Activated CD8-positive, alpha-beta T cell treated with anti-CD3 and anti-CD28 coated beads, Interleukin-2, amount 10 ng/mL, durations not matched to agents 7 days and 5 days (primary cell): ENCODE measurements at regions not wholly inside any gene's neighbourhood (a gene's known extent, or its start where the extent isn't known, plus 50 kb on each side); places are given as distances from the start of the nearest gene placed in this dataset.
A peak's percentile ranks its signal among the peaks of the same experiment; 100 is the strongest.
"Not testable (repeated sequence)": the region's sequence is repeated elsewhere in the genome, so short reads cannot be mapped to it uniquely, and the experiment has no call there.

ENCODE experiments used
- ATAC-seq: fragments of 150-1000 bp; cut with Tn5 transposase; one replicate; pipeline ENCODE4 v1.10.0; 2021; ENCODE audit warnings: moderate library complexity
- CTCF ChIA-PET: fragments of 350-600 bp; sonication (Branson Sonifier 250); formaldehyde crosslinking; loops from one replicate; lab custom pipeline; 2021; ENCODE audit warnings: antibody characterized with exemption; lab: Charles Lee
- POLR2A ChIA-PET: fragments of 350-600 bp; sonication (Branson Sonifier 250); formaldehyde crosslinking; loops from one replicate; lab custom pipeline; 2021; ENCODE audit warnings: antibody characterized with exemption; lab: Charles Lee
- DNase-seq: peaks from one replicate; pipeline ENCODE4 v3.0.0-alpha.2; 2020
- H3K27ac Mint-ChIP-seq: one replicate; pipeline ENCODE4 v1.8.0; 2021; ENCODE audit warnings: mild to moderate bottlenecking, mixed read lengths
- H3K27me3 Mint-ChIP-seq: one replicate; pipeline ENCODE4 v1.8.0; 2021; ENCODE audit warnings: low read depth, mixed read lengths
- H3K36me3 Mint-ChIP-seq: one replicate; pipeline ENCODE4 v1.8.0; 2021; ENCODE audit warnings: low read depth, mixed read lengths
- H3K4me1 Mint-ChIP-seq: one replicate; pipeline ENCODE4 v1.8.0; 2021; ENCODE audit warnings: low read depth, mixed read lengths
- H3K4me3 Mint-ChIP-seq: one replicate; pipeline ENCODE4 v1.8.0; 2021; ENCODE audit warnings: mild to moderate bottlenecking, mixed read lengths
- H3K9me3 Mint-ChIP-seq: one replicate; pipeline ENCODE4 v1.8.0; 2022; ENCODE audit warnings: mixed read lengths; ENCODE audit not compliant: insufficient read depth

DNA sequence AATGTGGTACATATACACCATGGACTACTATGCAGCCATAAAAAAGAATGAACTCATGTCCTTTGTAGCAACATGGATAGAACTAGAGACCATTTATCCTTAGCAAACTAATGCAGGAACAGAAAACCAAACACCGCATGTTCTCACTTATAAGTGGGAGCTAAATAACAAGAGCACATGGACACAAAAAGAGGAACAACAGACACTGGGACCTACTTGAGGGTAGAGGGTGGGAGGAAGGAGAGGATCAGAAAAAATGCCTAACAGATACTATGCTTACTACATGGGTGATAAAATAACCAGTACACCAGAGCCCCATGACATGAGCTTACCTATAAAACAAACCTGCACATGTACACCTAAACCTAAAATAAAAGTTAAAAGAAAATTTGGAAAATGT is 82.0 kb upstream of the ADRB2 start:
- POLR2A ChIA-PET, H3K4me3 Mint-ChIP-seq, H3K4me1 Mint-ChIP-seq, ATAC-seq, H3K27ac Mint-ChIP-seq, DNase-seq, H3K9me3 Mint-ChIP-seq, H3K36me3 Mint-ChIP-seq: not testable (repeated sequence)
- peaks cover 19% of the 10 kb centered on the region for H3K27me3 Mint-ChIP-seq
- CTCF ChIA-PET = interaction anchor here (6.4 to 7.4 kb wide), 2 partner anchors 13 to 214 kb away, joined by 77 to 86 read pairs; no protein-coding TSS in a partner anchor

GRCh38 chr5:148746826-148747535 is 79.4 kb upstream of the ADRB2 start:
- no peak for ATAC-seq
- no peaks in the 10 kb centered on the region for H3K4me1 Mint-ChIP-seq
- POLR2A ChIA-PET = interaction anchor here (0.6 to 0.7 kb wide), 2 partner anchors 32 to 461 kb away, joined by 3 to 4 read pairs; no protein-coding TSS in a partner anchor

DNA sequence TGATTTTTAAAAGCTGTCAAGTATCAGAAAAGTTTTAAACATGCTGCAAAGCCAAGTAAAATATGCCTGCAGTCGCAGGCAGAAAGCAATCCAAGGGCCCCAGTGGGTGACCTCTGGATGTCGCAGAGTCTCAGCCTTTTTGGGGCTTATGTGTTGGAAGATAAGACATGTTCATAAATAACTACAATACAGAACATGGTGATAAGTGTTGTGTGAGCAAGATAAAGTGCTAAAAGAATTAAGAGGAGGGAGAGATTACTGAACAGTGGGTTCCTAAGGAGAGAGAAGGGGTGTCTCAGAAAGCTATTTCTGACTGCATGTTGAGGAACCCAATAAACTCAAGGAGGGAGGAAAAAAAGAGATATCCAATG is 78.9 kb upstream of the ADRB2 start:
- no peak overlapping the region for H3K27ac Mint-ChIP-seq
- ATAC-seq (no peak), DNase-seq (no peak)
- CTCF ChIA-PET = interaction anchor here (1.2 to 1.6 kb wide), 4 partner anchors 14 to 288 kb away, joined by 3 to 5 read pairs (median 4); no protein-coding TSS in a partner anchor
- no peaks in the 10 kb centered on the region for H3K4me1 Mint-ChIP-seq
- H3K9me3 Mint-ChIP-seq = no peaks in the 10 kb centered on the region
- H3K36me3 Mint-ChIP-seq = no peaks in the 10 kb centered on the region
- no peak overlapping the region for H3K4me3 Mint-ChIP-seq
- H3K27me3 Mint-ChIP-seq = peaks cover 15% of the 10 kb centered on the region
- POLR2A ChIA-PET = interaction anchor here (0.7 kb wide), 1 partner anchor 31 kb away, joined by 4 read pairs; no protein-coding TSS in a partner anchor

More at GRCh38 chr5:148746826-148747535, 79.4 kb upstream of the ADRB2 start:
- Mint-ChIP-seq H3K9me3 (no peaks in the 10 kb centered on the region), H3K27me3 (peaks cover 19% of the 10 kb centered on the region), H3K4me3 (no peak overlapping the region), H3K36me3 (no peaks in the 10 kb centered on the region), H3K27ac (no peak overlapping the region)
- CTCF ChIA-PET = interaction anchor here (1.0 to 1.9 kb wide), 5 partner anchors 10 to 289 kb away, joined by 3 to 7 read pairs (median 4); no protein-coding TSS in a partner anchor
- no peak for DNase-seq

DNA sequence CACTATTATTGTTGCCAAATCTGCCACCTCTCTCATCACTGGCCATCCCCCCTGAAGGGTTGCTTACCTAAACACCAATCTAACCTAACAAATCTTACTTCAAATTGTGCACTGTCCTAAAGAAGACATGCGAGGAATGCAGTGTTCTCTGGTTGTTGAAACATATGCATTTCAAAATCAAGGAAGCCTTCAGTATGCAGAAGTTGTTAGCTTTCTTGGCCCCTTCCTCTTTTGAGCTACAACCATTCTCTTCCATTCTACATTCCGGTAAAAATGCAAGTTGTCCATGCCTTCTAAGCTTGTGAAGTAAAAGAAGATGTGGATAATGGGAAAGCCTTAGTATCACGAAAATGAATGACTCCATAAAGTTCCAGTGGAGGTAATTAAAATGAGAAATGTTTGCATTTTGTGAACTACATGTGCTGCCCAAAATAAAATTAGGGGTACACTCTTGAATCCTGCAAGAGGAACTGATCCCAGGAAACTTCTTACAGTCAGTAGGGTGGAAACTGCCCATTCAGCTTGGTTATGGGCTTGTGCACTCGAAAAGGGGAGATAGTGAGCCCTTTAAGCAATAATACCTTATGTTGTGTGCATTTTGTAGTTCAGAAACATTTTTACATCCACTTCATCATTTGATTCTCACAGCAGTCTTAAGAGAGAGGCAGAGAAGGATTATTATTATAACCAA is 77.6 kb upstream of the ADRB2 start:
- Mint-ChIP-seq H3K27me3 (peaks cover 20% of the 10 kb centered on the region), H3K36me3 (no peaks in the 10 kb centered on the region), H3K4me3 (no peak overlapping the region), H3K4me1 (no peaks in the 10 kb centered on the region), H3K27ac (no peak overlapping the region), H3K9me3 (no peaks in the 10 kb centered on the region)
- CTCF ChIA-PET = interaction anchor here (1.2 to 1.6 kb wide), 4 partner anchors 16 to 286 kb away, joined by 3 to 5 read pairs (median 4); no protein-coding TSS in a partner anchor
- DNase-seq (no peak), ATAC-seq (no peak)
- POLR2A ChIA-PET = interaction anchor here (0.6 kb wide), 1 partner anchor 38 kb away, joined by 4 read pairs; no protein-coding TSS in a partner anchor

GRCh38 chr5:148750614-148751013 is 75.8 kb upstream of the ADRB2 start:
- CTCF ChIA-PET = no interaction called here

DNA sequence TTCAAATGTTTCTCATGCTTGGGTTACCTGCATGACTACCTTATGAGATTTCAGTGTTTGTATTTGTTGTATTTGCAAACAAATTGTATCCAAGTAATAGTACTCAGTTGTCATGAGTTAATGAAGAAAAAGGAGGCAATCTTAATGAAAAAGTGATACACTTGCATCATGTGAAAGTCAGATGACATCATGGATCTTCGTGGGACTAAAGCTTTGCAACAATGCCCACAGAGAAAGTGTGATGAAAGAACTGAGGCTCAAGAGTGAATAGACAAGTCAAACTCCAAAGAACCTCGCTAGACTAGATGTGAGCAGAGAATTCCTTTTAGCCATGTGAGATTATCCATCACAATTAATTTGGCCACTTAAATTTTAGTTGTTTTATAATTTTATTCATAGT is 75.4 kb upstream of the ADRB2 start:
- ChIA-PET POLR2A (no interaction called here), CTCF (no interaction called here)
- H3K4me3 Mint-ChIP-seq = no peak overlapping the region
- H3K9me3 Mint-ChIP-seq = no peaks in the 10 kb centered on the region
- H3K27me3 Mint-ChIP-seq = peaks cover 20% of the 10 kb centered on the region
- H3K27ac Mint-ChIP-seq = no peak overlapping the region
- DNase-seq (no peak), ATAC-seq (no peak)
- H3K36me3 Mint-ChIP-seq = no peaks in the 10 kb centered on the region
- no peaks in the 10 kb centered on the region for H3K4me1 Mint-ChIP-seq

More at GRCh38 chr5:148750614-148751013, 75.8 kb upstream of the ADRB2 start:
- peaks cover 19% of the 10 kb centered on the region for H3K27me3 Mint-ChIP-seq
- ATAC-seq = no peak
- no peak overlapping the region for H3K4me3 Mint-ChIP-seq
- POLR2A ChIA-PET = no interaction called here
- no peaks in the 10 kb centered on the region for H3K4me1 Mint-ChIP-seq
- no peaks in the 10 kb centered on the region for H3K9me3 Mint-ChIP-seq
- H3K36me3 Mint-ChIP-seq = no peaks in the 10 kb centered on the region
- H3K27ac Mint-ChIP-seq = no peak overlapping the region
- DNase-seq = no peak

GRCh38 chr5:148752375-148752774 is 74.0 kb upstream of the ADRB2 start:
- CTCF ChIA-PET = interaction anchor here (0.7 kb wide), 1 partner anchor 205 kb away, joined by 3 read pairs; no protein-coding TSS in a partner anchor
- ATAC-seq, H3K9me3 Mint-ChIP-seq, H3K27ac Mint-ChIP-seq, POLR2A ChIA-PET, H3K4me3 Mint-ChIP-seq, DNase-seq, H3K4me1 Mint-ChIP-seq, H3K36me3 Mint-ChIP-seq: not testable (repeated sequence)
- H3K27me3 Mint-ChIP-seq = peaks cover 20% of the 10 kb centered on the region

GRCh38 chr5:148759101-148759500 is 67.3 kb upstream of the ADRB2 start:
- Mint-ChIP-seq H3K27ac (no peak overlapping the region), H3K9me3 (no peaks in the 10 kb centered on the region), H3K27me3 (peaks cover 27% of the 10 kb centered on the region), H3K36me3 (no peaks in the 10 kb centered on the region), H3K4me3 (no peak overlapping the region), H3K4me1 (peaks cover 8% of the 10 kb centered on the region)
- ChIA-PET CTCF (interaction anchor here (1.2 kb wide), 1 partner anchor 199 kb away, joined by 4 read pairs; no protein-coding TSS in a partner anchor), POLR2A (no interaction called here)
- ATAC-seq (no peak), DNase-seq (no peak)

DNA sequence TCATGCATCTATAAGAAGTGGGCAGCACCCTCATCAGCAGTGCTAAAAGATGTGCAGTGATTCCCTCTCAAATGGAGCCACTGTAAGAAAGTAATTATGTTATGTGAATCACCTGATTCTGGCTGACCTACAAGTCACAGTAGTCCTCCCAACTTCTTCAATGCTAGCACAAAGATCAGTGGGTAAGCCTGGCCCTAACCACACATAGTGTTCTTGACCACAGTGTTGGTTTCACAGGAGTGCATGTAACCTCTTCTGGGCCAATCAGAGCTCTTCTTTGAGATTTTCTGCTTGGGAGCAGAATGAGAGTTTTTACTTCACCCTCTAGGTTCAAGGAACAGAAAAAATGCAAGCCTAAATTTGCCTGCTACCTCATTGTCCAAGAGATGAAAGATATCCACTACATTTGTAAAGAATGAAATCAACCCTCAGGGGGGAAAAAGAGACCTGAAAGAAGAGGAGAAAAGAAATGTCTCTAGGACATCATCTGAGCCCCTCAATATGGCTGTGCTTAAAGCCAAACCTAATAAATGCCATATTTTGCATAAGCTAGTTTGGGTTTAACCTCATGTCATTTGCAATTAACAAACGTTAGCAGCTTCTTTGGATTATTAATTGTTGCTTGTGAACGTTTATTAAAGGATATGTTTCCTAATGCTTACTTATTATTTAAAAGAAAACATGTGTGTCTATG is 65.3 kb upstream of the ADRB2 start:
- Mint-ChIP-seq H3K4me3 (no peak overlapping the region), H3K4me1 (peaks cover 8% of the 10 kb centered on the region), H3K27ac (no peak overlapping the region), H3K27me3 (peaks cover 29% of the 10 kb centered on the region), H3K9me3 (no peaks in the 10 kb centered on the region), H3K36me3 (no peaks in the 10 kb centered on the region)
- CTCF ChIA-PET = interaction anchor here (0.9 to 1.8 kb wide), 5 partner anchors 11 to 197 kb away, joined by 3 to 5 read pairs (median 4); no protein-coding TSS in a partner anchor
- POLR2A ChIA-PET = no interaction called here
- ATAC-seq = peak; percentile 51
- DNase-seq = peak; percentile 28

DNA sequence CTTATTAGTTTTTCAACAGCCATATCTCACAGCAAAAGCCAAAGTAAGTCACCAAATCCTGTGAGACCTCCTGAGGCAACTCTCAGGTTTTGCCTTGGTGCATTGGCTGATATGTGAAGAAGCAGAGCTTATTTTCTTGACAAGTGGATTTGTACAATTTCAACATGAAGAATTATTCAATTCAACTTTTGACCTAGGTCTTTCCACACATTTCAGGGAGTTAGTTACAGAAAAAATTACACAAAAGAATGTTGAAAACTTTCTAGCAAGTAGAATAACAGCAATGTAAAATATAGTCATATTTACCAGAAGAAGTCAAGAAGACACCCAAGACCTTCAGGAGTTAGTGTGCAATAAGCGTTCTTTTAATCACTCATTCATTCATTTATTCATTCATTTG is 62.4 kb upstream of the ADRB2 start:
- H3K27ac Mint-ChIP-seq = no peak overlapping the region
- H3K9me3 Mint-ChIP-seq = no peaks in the 10 kb centered on the region
- H3K4me3 Mint-ChIP-seq = no peak overlapping the region
- peaks cover 8% of the 10 kb centered on the region for H3K4me1 Mint-ChIP-seq
- ATAC-seq = no peak
- CTCF ChIA-PET = interaction anchor here (1.4 kb wide), 1 partner anchor 23 kb away, joined by 3 read pairs; no protein-coding TSS in a partner anchor
- no peaks in the 10 kb centered on the region for H3K36me3 Mint-ChIP-seq
- POLR2A ChIA-PET = no interaction called here
- DNase-seq = no peak
- H3K27me3 Mint-ChIP-seq = peaks cover 33% of the 10 kb centered on the region

- ATAC-seq (no peak), DNase-seq (no peak)
- H3K27ac Mint-ChIP-seq = no peak overlapping the region
- H3K36me3 Mint-ChIP-seq = no peaks in the 10 kb centered on the region
- no peak overlapping the region for H3K4me3 Mint-ChIP-seq
- no peaks in the 10 kb centered on the region for H3K9me3 Mint-ChIP-seq
- CTCF ChIA-PET = no interaction called here
- POLR2A ChIA-PET = no interaction called here
- peaks cover 8% of the 10 kb centered on the region for H3K4me1 Mint-ChIP-seq
- peaks cover 34% of the 10 kb centered on the region for H3K27me3 Mint-ChIP-seq
Observed at GRCh38 chr5:148765061-148765460, 61.4 kb upstream of the ADRB2 start.
